Effector CD8-positive, alpha-beta T cell (primary cell): ENCODE measurements at regions not wholly inside any gene's neighbourhood (a gene's known extent, or its start where the extent isn't known, plus 50 kb on each side); places are given as distances from the start of the nearest gene placed in this dataset.

Source experiments
- DNase-seq: peaks from one replicate; lab custom pipeline; 2025; lab: John Stamatoyannopoulos, UW

DNA sequence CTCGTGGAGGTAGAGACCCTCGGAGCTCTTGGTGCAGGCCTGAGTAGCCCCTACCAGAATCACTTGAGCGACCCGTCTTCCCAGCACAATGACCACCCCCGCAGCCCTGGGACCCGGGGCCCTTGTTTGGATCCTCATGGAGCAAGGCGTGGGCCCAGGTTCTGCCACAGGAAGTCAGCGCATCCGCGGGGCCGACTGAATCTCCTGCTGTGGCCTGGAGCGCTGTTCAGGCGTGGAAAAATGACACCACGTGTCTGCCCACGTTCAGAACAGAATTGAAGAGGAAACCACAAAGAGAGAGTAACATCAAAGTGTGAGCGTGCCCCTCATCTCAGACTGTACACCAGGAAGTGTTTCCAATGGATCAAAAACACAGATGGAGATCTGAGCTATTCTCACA lies 1479.2 kb downstream of the TBC1D22A start:
- DNase-seq: no peak

GRCh38 chr22:48240935-48241230 lies 1478.4 kb downstream of the TBC1D22A start:
- DNase-seq: no peak

- DNase-seq: no peak
Measured at GRCh38 chr22:48240148-48240934, 1477.9 kb downstream of the TBC1D22A start.

- no peak for DNase-seq
Measured at GRCh38 chr22:48239461-48240147, 1477.2 kb downstream of the TBC1D22A start.

DNA sequence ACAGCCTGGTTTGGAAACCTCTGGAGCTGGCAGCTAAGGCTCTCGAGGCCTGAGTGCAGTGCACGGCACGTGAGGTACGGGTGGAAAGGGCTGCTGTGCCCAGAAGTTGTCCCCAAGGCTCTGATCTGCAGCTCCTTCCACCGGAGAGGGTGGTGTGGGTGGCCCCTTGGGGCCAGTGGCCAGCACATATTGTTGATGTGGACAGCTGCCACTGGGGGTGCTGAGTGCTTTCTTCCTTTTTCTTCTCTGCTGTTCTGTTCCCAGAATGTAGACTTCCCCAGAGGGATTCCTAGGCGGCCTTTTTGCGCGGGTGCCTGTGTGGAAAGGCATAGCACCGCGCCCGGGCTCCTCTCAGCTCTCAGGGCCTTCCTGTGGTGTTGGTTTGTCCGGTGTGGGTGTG lies 1476.5 kb downstream of the TBC1D22A start:
- no peak for DNase-seq

GRCh38 chr22:48238284-48238915 lies 1476.0 kb downstream of the TBC1D22A start:
- DNase-seq: no peak

GRCh38 chr22:48237466-48238283 lies 1475.2 kb downstream of the TBC1D22A start:
- no peak for DNase-seq

GRCh38 chr22:48236261-48236660 lies 1473.8 kb downstream of the TBC1D22A start:
- DNase-seq: no peak

DNA sequence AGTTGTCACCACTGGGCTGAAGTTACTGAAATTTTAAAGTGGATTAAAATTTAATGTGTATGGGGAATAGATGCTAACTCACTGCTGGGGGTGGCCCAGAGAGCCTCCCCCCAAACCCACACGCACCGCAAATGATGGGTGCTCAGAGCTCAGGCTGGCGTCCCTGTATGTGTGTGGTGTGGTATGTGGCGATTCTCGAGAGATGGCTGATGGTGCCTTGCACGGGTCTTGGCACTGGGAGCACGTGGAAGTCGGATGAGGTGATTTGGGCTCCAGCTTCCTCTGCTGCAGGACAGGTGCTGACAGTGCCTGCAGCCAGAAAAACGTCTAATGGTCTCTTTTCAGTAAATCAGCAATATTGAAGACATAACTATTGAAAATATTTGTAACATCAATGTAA lies 1473.3 kb downstream of the TBC1D22A start:
- no peak for DNase-seq

DNA sequence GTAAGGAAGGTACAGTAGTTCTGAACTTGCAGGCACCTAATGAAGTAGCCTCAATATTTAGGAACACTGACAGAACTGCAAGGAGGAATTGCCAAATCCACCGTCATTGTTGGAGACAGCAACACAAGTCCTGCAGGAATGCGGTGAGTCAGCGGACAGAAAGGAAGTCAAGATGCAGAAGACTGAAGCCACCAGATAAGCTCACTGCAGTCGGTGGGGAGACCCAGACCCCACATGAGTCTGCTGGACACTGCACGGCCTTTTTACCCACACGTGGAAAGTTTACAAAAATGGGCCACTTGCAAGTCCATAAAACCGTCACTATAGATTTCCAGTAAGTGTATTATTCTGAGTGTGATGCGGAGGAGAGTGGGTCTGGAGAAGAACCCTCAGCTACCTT lies 1471.6 kb downstream of the TBC1D22A start:
- DNase-seq: no peak

GRCh38 chr22:48233586-48233985 lies 1471.1 kb downstream of the TBC1D22A start:
- DNase-seq: no peak

- no peak for DNase-seq
Measured at GRCh38 chr22:48228468-48228867, 1466.0 kb downstream of the TBC1D22A start.

GRCh38 chr22:48227341-48228018 lies 1465.0 kb downstream of the TBC1D22A start:
- no peak for DNase-seq

- no peak for DNase-seq
Measured at GRCh38 chr22:48226026-48227013, 1463.9 kb downstream of the TBC1D22A start.

GRCh38 chr22:48224332-48224731 lies 1461.9 kb downstream of the TBC1D22A start:
- no peak for DNase-seq

DNA sequence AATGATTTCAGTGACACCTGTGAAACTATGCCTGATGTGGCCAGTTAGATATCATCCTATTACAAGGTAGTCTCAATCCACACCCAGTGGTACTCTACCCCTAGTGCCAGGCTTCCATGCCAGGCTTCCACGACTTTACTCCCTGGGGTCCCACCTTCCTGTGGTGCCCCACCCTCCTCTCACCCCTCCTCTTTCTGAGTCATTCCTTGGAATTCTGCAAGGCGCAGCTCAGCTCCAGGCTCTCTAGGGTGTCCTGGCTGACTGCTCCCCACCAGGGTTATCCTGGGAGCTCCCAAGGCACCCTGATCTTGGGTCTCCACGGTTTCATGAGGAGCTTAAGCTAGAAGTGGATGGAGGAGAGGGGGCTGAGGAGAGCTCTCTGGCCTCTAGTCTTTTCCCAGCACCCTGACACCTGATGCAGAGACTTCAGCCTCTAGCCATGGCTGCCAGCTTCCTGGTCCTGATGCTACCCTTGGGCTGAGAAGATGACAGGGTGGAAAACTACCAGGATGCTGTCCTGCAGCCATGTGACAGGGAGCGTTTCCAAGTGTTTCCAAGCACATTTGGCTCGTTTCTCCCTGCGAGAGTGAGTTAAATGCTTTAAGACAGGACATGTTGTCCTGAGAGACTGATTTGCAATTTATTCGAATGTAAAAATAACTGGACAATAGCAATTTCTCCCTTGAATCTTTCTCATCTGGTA lies 1461.2 kb downstream of the TBC1D22A start:
- DNase-seq: no peak

DNA sequence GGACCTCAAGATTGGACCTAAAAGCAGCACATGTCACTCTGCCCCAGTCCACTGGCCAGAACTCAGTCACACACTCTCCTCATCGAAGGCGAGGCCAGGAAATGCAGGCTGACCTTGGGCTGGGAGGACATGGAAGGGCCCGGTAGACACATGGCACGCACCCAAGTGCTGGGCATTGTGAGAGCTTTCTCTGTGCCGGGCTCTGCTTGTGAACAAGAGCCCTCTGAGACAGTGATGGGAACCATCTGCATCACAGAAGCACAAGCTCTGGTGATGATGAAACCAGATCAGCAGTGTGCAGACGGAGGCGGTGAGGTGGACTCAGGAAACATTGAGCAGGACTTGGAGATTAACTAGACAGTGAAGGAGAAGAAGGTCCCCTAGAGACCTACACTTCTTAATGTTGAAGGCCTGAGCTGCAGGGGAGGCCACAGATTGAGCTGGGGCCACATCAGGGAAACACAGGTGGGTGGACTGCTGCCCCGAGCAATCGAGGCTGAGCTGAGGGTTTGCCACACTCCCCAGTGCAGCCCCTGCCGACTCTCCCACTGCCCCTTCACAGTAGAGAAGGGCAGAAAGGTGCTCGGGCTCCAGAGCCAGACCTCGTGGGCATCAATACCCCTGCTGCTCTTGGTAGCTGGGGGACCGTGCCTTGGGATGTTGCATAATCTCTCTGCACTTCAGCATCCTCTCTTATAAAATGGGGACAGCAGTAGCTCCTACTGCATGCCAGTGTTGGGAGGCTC lies 1460.5 kb downstream of the TBC1D22A start:
- no peak for DNase-seq

- no peak for DNase-seq
Measured at GRCh38 chr22:48218889-48219420, 1456.5 kb downstream of the TBC1D22A start.

- no peak for DNase-seq
Measured at GRCh38 chr22:48217596-48217995, 1455.1 kb downstream of the TBC1D22A start.
